HepG2 (cell line): ENCODE measurements at regions not wholly inside any gene's neighbourhood (a gene's known extent, or its start where the extent isn't known, plus 50 kb on each side); places are given as distances from the start of the nearest gene placed in this dataset.

Experiments
- MYPOP ChIP-seq: sonication (generic); formaldehyde crosslinking; IDR thresholded peaks from 2 replicates; pipeline ENCODE4 v1.8.1; 2023; ENCODE audit warnings: mild to moderate bottlenecking, moderate library complexity, missing genetic modification reagents
- SNAPC2 ChIP-seq: sonication (generic); formaldehyde crosslinking; IDR thresholded peaks from 2 replicates; pipeline ENCODE4 v1.8.1; 2022; ENCODE audit warnings: mild to moderate bottlenecking, missing genetic modification reagents
- SOX6 ChIP-seq, 2 experiments: fragments of 450-650 bp in 1 of 2; sonication (generic) in 1 of 2; formaldehyde crosslinking in 1 of 2; IDR thresholded peaks; 2 replicates each; pipeline versions ENCODE4 v1.4.0 to v1.6.1; 2017 to 2020; ENCODE audit warnings: antibody characterized with exemption in 1 of 2, mild to moderate bottlenecking in 1 of 2, missing genetic modification reagents in 1 of 2
- SP4 ChIP-seq: sonication (generic); formaldehyde crosslinking; IDR thresholded peaks from 2 replicates; pipeline ENCODE4 v1.8.1; 2023; ENCODE audit warnings: mild to moderate bottlenecking, missing genetic modification reagents
- ZFP36L1 ChIP-seq: sonication (generic); formaldehyde crosslinking; IDR thresholded peaks from 2 replicates; pipeline ENCODE4 v1.8.0; 2022; ENCODE audit warnings: mild to moderate bottlenecking, missing genetic modification reagents, moderate library complexity
- ZNF225 ChIP-seq: sonication (generic); formaldehyde crosslinking; IDR thresholded peaks from 2 replicates; pipeline ENCODE4 v1.4.0; 2020; ENCODE audit warnings: mild to moderate bottlenecking, missing genetic modification reagents
- ZNF362 ChIP-seq: sonication (generic); formaldehyde crosslinking; IDR thresholded peaks from 2 replicates; pipeline ENCODE4 v1.4.0; 2020; ENCODE audit warnings: missing genetic modification reagents, mild to moderate bottlenecking, borderline replicate concordance
- ZNF556 ChIP-seq: sonication (generic); formaldehyde crosslinking; IDR thresholded peaks from 2 replicates; pipeline ENCODE4 v1.4.0; 2020; ENCODE audit warnings: mild to moderate bottlenecking, missing genetic modification reagents, borderline replicate concordance
- ZNF800 ChIP-seq: sonication (generic); formaldehyde crosslinking; IDR thresholded peaks from 2 replicates; pipeline ENCODE4 v1.4.0; 2020; ENCODE audit warnings: missing genetic modification reagents
- ZSCAN5A ChIP-seq: sonication (generic); formaldehyde crosslinking; IDR thresholded peaks from 2 replicates; pipeline ENCODE4 v1.8.0; 2022; ENCODE audit warnings: mild to moderate bottlenecking, missing genetic modification reagents, borderline replicate concordance

GRCh38 chr7:35482231-35482630 is 212.7 kb downstream of the HERPUD2 start (continued):
- TF ChIP-seq ZSCAN5A (CRISPR knock-in tag) (no peak), ZFP36L1 (no peak), ZNF556 (no peak), ZNF225 (CRISPR knock-in tag) (no peak), SNAPC2 (CRISPR knock-in tag) (no peak), SOX6 (IDR thresholded peaks at IDR 0.05) (no peak), SOX6 (CRISPR knock-in tag; IDR thresholded peaks at IDR 0.05) (no peak), MYPOP (CRISPR knock-in tag) (no peak), ZNF800 (CRISPR knock-in tag) (no peak), SP4 (CRISPR knock-in tag) (no peak), ZNF362 (CRISPR knock-in tag) (no peak)
